ENCODE measurements at regions not wholly inside any gene's neighbourhood (a gene's known extent, or its start where the extent isn't known, plus 50 kb on each side); places are given as distances from the start of the nearest gene placed in this dataset.

DNA sequence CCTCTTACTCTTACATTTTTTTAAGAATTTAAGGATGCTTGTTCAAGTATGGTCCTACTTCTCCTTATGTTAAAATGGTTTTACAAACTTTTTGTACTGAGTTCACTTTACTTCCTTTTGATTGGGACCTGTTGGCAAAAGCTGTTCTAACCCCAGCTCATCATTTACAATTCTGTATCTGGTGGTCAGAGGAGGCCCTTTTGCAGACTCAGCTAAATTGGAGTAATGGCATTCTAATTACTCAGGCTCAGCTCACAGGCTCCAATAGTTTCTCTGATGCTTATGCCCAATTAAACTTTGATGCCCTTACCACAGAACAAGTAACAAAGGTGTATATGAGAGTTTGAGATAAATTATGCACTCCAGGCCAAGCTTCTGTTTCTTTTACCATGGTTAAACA is 1632.0 kb downstream of the UQCRFS1 start:
- TF ChIP-seq, protein P1, sequence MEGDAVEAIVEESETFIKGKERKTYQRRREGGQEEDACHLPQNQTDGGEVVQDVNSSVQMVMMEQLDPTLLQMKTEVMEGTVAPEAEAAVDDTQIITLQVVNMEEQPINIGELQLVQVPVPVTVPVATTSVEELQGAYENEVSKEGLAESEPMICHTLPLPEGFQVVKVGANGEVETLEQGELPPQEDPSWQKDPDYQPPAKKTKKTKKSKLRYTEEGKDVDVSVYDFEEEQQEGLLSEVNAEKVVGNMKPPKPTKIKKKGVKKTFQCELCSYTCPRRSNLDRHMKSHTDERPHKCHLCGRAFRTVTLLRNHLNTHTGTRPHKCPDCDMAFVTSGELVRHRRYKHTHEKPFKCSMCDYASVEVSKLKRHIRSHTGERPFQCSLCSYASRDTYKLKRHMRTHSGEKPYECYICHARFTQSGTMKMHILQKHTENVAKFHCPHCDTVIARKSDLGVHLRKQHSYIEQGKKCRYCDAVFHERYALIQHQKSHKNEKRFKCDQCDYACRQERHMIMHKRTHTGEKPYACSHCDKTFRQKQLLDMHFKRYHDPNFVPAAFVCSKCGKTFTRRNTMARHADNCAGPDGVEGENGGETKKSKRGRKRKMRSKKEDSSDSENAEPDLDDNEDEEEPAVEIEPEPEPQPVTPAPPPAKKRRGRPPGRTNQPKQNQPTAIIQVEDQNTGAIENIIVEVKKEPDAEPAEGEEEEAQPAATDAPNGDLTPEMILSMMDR (conservative IDR thresholded peaks at IDR 0.05; ENCODE audit: low read depth, low read length) = no peak
- TF ChIP-seq EZH2 (IDR thresholded peaks at IDR 0.05; ENCODE audit: borderline replicate concordance, low read depth, low read length, poor library complexity, severe bottlenecking) = no peak
